Small intestine (tissue), 7 donors: ENCODE measurements at regions not wholly inside any gene's neighbourhood (a gene's known extent, or its start where the extent isn't known, plus 50 kb on each side); places are given as distances from the start of the nearest gene placed in this dataset.

Source experiments
- DNase-seq, 2 donors: peaks; one replicate each; pipeline versions ENCODE4 v3.0.0 to v3.0.0-alpha.2; 2013
- FAIRE-seq: peaks from 2 replicates; lab custom pipeline; 2012; peaks lifted over from hg19 to GRCh38; lab: Jason Lieb, UNC
- H3K27ac ChIP-seq, 3 donors: one replicate each; pipeline ENCODE4 v1.5.1; 2013; ENCODE audit warnings: low read length in 2 of 3, mild to moderate bottlenecking in 2 of 3, control low read depth in 1 of 3, inconsistent platforms in 1 of 3, low read depth in 1 of 3, moderate library complexity in 1 of 3
- H3K27me3 ChIP-seq, 3 donors: one replicate each; pipeline ENCODE4 v1.6.1; 2013; ENCODE audit warnings: low read length in 3 of 3, inconsistent platforms in 1 of 3; ENCODE audit not compliant: control insufficient read depth in 3 of 3, insufficient read depth in 3 of 3
- H3K36me3 ChIP-seq, 3 donors: one replicate each; pipeline ENCODE4 v1.6.1; 2013; ENCODE audit warnings: low read length in 3 of 3, inconsistent platforms in 1 of 3, low read depth in 1 of 3, mild to moderate bottlenecking in 1 of 3, moderate library complexity in 1 of 3; ENCODE audit not compliant: control insufficient read depth in 3 of 3, insufficient read depth in 2 of 3
- H3K4me1 ChIP-seq, 3 donors: one replicate each; pipeline ENCODE4 v1.6.1; 2013; ENCODE audit warnings: low read length in 2 of 3, inconsistent platforms in 1 of 3, low read depth in 1 of 3, mild to moderate bottlenecking in 1 of 3, moderate library complexity in 1 of 3; ENCODE audit not compliant: control insufficient read depth in 3 of 3, insufficient read depth in 2 of 3
- H3K4me3 ChIP-seq, 3 donors: one replicate each; pipeline ENCODE4 v1.5.1; 2013; ENCODE audit warnings: low read length in 3 of 3, control low read depth in 1 of 3, inconsistent platforms in 1 of 3, low read depth in 1 of 3, mild to moderate bottlenecking in 1 of 3, moderate library complexity in 1 of 3
- H3K9me3 ChIP-seq, 2 donors: one replicate each; pipeline ENCODE4 v1.6.1; 2013; ENCODE audit warnings: low read depth in 1 of 2, low read length in 1 of 2; ENCODE audit not compliant: control insufficient read depth in 2 of 2, insufficient read depth in 1 of 2
- WGBS, 3 donors: extraction: QIAGEN DNeasy Blood & Tissue Kit; methylation state at CpG; one replicate each; pipeline ENCODE4 v1.1.7; 2013; 5-methylcytosine and 5-hydroxymethylcytosine counted together
- donor health status: healthy with polysubstance abuse.
- donor health status: control.
- donor health status: control.
- donor health status: Bipolar disorder and iron deficiency.
- donor health status: healthy.

DNA sequence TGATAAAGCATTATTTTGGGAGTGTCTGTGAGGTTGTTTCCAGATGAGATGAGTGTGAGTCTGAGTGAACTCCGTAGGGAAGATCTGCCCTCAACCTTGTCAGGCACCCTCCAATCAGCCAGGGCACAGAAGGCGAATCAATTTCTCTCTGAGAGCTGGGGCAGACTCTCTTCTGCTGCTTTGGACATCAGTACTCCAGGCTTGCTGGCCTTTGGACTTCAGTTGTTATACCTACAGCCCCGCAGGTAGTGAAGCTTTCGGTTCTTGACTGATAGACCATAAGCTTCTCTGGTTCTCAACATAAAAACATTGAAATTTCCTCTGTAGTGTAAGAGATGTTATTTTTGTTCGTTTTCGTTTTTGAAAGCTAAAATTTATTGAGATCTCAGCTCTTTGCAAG is 71.4 kb downstream of the MAFB start:
- no peak overlapping the region for H3K27ac ChIP-seq
- DNase-seq (peak in 1 of 2 donors; percentile 9), FAIRE-seq (no peak)
- no peaks in the 10 kb centered on the region for H3K4me1 ChIP-seq
- H3K27me3 ChIP-seq, result no peaks in the 10 kb centered on the region
- WGBS, 3 donors, result 59 to 85% (median 66%) methylated on average over 6 of the region's 6 CpGs
- H3K4me3 ChIP-seq, result no peak overlapping the region
- no peaks in the 10 kb centered on the region for H3K9me3 ChIP-seq
- H3K36me3 ChIP-seq, result no peaks in the 10 kb centered on the region

GRCh38 chr20:40612837-40613236 is 76.2 kb downstream of the MAFB start:
- H3K27ac ChIP-seq, result no peak overlapping the region
- no peaks in the 10 kb centered on the region for H3K27me3 ChIP-seq
- H3K36me3 ChIP-seq, result no peaks in the 10 kb centered on the region
- no peak for DNase-seq
- no peak overlapping the region for H3K4me3 ChIP-seq
- H3K4me1 ChIP-seq, result no peaks in the 10 kb centered on the region
- FAIRE-seq, result no peak
- H3K9me3 ChIP-seq, result no peaks in the 10 kb centered on the region

DNA sequence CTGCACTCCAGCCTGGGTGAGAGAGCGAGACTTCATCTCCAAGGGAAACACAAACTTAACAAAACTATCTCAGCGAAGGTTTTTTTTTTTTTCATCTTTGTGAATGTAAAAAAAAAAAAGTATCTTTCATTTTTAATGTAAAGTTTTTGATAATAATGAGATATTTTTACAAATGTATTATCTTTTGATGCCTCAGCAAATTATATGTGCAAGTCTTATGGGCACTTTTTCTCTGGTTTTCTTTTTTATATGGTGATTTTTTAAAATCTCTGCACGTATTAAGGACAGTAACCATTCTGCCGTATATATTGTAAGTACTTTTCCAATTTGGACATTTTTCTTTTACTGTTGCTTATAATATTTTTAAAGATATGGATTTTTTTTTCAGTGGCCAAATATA is 76.8 kb downstream of the MAFB start:
- Histone ChIP-seq H3K9me3 (no peaks in the 10 kb centered on the region), H3K4me3 (no peak overlapping the region), H3K27ac (no peak overlapping the region), H3K36me3 (no peaks in the 10 kb centered on the region), H3K27me3 (no peaks in the 10 kb centered on the region), H3K4me1 (no peaks in the 10 kb centered on the region)
- 87 to 89% (median 88%) methylated on average over 4 of the region's 4 CpGs for WGBS, 3 donors
- no peak for DNase-seq
- no peak for FAIRE-seq

GRCh38 chr20:40610730-40611129 is 78.3 kb downstream of the MAFB start:
- no peak for DNase-seq
- Histone ChIP-seq H3K36me3 (no peaks in the 10 kb centered on the region), H3K27me3 (no peaks in the 10 kb centered on the region), H3K9me3 (no peaks in the 10 kb centered on the region), H3K4me1 (no peaks in the 10 kb centered on the region), H3K27ac (no peak overlapping the region), H3K4me3 (no peak overlapping the region)
- 70 to 77% (median 71%) methylated on average over 3 of the region's 3 CpGs for WGBS, 3 donors
- no peak for FAIRE-seq

DNA sequence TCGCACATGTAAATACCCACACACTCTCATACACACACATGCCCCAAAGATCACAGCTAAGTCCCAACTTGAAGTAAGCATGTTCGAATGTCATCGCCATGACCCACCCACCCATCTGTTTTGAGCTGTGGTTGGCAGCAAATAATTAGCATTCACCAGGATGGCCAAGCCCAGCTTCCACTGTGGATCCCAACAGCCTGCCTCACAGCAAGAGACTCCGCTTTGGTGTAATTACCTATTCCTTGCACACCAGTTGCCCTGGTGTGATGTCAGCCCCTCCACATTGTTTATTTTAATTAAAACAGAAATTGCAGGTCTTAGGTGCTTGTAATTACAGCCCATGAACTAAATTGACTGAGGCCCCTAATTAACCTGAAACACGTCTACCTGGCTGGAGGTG is 81.1 kb downstream of the MAFB start:
- Histone ChIP-seq H3K36me3 (no peaks in the 10 kb centered on the region), H3K9me3 (no peaks in the 10 kb centered on the region), H3K27ac (no peak overlapping the region), H3K4me1 (no peaks in the 10 kb centered on the region), H3K27me3 (no peaks in the 10 kb centered on the region), H3K4me3 (no peak overlapping the region)
- WGBS, 3 donors, result 86 to 89% (median 86%) methylated on average over 5 of the region's 5 CpGs
- DNase-seq (no peak), FAIRE-seq (no peak)

DNA sequence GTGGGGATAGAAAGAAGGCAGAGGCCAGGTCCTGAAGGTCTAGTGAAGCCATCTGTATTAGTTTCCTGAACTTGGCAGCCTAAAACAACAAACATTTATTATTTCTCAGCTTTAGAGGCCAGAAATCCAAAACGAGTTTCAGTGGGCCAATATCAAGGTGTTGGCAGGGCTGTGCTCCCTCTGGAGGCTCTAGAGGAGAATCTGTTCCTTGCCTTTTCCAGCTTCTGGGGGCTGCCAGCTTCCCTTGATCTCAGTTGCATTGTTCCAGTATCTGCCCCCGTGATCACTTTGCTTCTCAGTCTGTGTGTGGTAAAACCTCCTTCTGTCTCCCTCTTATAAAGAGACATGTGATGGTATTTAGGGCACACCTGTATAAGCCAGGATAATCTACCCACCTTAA is 82.4 kb downstream of the MAFB start:
- WGBS, 3 donors, result 18 to 24% (median 23%) methylated on average over 2 of the region's 2 CpGs
- Histone ChIP-seq H3K4me3 (no peak overlapping the region), H3K36me3 (no peaks in the 10 kb centered on the region)

DNA sequence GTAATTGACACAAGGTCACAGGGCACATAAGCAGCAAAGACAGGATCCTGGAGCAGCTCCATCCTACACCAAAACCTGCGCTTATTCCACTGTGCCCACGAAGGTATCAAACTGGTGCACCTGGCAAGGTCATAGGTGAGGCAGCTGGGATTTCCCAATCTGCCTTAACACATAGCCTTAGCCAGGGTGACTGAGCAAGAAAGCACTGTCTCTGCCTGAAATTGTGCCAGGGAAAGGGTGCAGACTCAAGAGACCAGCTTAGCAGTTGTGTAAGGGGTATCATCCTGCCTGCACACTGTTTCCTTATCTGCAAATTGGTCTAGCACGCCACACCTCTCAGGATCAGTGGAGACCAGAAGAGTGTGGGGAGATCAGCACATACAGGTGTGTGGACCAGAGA is 82.8 kb downstream of the MAFB start:
- FAIRE-seq (no peak), DNase-seq (no peak)
- no peaks in the 10 kb centered on the region for H3K4me1 ChIP-seq

More for the DNA sequence above, 82.4 kb downstream of the MAFB start:
- FAIRE-seq, result no peak
- Histone ChIP-seq H3K27me3 (no peaks in the 10 kb centered on the region), H3K9me3 (no peaks in the 10 kb centered on the region), H3K4me1 (no peaks in the 10 kb centered on the region), H3K27ac (no peak overlapping the region)
- no peak for DNase-seq

GRCh38 chr20:40604416-40604815 is 84.6 kb downstream of the MAFB start:
- no peak overlapping the region for H3K4me3 ChIP-seq
- H3K9me3 ChIP-seq, result no peaks in the 10 kb centered on the region
- no peaks in the 10 kb centered on the region for H3K36me3 ChIP-seq
- 80 to 86% (median 81%) methylated on average over 5 of the region's 5 CpGs for WGBS, 3 donors
- H3K4me1 ChIP-seq, result no peaks in the 10 kb centered on the region
- DNase-seq (no peak), FAIRE-seq (no peak)
- no peak overlapping the region for H3K27ac ChIP-seq
- H3K27me3 ChIP-seq, result no peaks in the 10 kb centered on the region

More for the DNA sequence above, 82.8 kb downstream of the MAFB start:
- Histone ChIP-seq H3K27me3 (no peaks in the 10 kb centered on the region), H3K36me3 (no peaks in the 10 kb centered on the region), H3K9me3 (no peaks in the 10 kb centered on the region), H3K27ac (no peak overlapping the region), H3K4me3 (no peak overlapping the region)
- WGBS, 3 donors, result 59 to 88% (median 66%) methylated on average over 3 of the region's 3 CpGs

DNA sequence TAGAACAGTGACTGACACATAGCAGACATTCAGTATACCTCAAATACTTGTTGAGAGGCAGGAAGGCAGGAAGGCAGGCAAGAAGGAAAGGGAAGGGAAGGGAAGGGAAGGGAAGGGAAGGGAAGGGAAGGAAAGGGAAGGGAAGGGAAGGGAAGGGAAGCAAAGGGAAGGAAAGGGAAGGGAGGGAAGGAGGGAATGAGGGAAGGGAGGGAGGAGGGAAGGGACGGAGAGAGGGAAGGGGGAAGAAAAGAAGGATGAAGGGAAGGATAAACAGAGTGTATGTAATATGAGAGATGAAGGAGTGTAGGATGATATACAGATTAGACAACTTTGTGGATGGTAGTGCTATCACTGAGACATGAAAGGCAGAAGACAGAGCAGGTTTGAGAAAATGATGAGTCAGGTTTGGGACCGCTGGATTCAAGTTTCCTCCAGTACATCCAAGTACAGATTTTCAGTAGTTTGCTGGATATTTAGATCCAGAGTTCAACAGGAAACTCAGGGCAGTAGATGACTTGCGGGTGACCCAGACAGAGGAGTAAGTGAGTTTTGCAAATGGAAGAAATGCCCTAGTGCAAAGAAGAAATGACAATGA is 85.9 kb downstream of the MAFB start:
- WGBS, 3 donors, result 75 to 78% (median 77%) methylated on average over 3 of the region's 3 CpGs
- Histone ChIP-seq H3K9me3 (no peaks in the 10 kb centered on the region), H3K27ac (no peak overlapping the region), H3K27me3 (no peaks in the 10 kb centered on the region), H3K4me3 (no peak overlapping the region), H3K36me3 (no peaks in the 10 kb centered on the region), H3K4me1 (no peaks in the 10 kb centered on the region)
- FAIRE-seq (no peak), DNase-seq (no peak)
